ENCODE measurements at regions not wholly inside any gene's neighbourhood (a gene's known extent, or its start where the extent isn't known, plus 50 kb on each side); places are given as distances from the start of the nearest gene placed in this dataset.
"Not testable (repeated sequence)": the region's sequence is repeated elsewhere in the genome, so short reads cannot be mapped to it uniquely, and the experiment has no call there.

DNA sequence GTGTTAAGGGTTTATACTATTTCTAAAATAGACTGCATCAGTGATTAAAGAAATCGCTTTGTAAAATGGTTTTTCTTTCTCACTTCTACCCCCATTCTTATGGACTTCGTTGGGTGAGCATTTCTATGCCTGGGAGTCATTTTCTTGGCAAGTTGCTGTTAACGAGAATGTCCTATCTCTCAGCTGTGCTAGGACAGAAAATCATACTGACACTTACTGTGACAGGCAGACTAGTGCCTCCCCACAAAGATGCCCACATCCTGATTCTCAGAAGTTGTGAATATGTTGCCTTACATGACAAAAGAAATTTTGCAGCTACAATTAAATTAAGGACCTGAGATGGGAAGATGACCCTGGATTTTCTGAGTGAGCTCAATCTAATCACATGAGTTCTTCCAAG lies 65.1 kb upstream of the NMUR2 start:
- Histone ChIP-seq H3K27me3 (no peaks in the 10 kb centered on the region), H3K36me3 (no peaks in the 10 kb centered on the region), H3K9me3 (no peaks in the 10 kb centered on the region), H3K4me1 (no peaks in the 10 kb centered on the region), H3K27ac (no peak overlapping the region), H3K4me3 (no peak overlapping the region)
- DNase-seq (ENCODE audit: low spot score in 2 of 2), result no peak
- TF ChIP-seq EP300 (IDR thresholded peaks at IDR 0.05) (no peak), POLR2A (IDR thresholded peaks at IDR 0.05) (no peak)
- TF ChIP-seq, protein P1, sequence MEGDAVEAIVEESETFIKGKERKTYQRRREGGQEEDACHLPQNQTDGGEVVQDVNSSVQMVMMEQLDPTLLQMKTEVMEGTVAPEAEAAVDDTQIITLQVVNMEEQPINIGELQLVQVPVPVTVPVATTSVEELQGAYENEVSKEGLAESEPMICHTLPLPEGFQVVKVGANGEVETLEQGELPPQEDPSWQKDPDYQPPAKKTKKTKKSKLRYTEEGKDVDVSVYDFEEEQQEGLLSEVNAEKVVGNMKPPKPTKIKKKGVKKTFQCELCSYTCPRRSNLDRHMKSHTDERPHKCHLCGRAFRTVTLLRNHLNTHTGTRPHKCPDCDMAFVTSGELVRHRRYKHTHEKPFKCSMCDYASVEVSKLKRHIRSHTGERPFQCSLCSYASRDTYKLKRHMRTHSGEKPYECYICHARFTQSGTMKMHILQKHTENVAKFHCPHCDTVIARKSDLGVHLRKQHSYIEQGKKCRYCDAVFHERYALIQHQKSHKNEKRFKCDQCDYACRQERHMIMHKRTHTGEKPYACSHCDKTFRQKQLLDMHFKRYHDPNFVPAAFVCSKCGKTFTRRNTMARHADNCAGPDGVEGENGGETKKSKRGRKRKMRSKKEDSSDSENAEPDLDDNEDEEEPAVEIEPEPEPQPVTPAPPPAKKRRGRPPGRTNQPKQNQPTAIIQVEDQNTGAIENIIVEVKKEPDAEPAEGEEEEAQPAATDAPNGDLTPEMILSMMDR (IDR thresholded peaks at IDR 0.05), result no peak
- WGBS, 2 donors, result 74 to 75% methylated on average over 3 of the region's 3 CpGs

DNA sequence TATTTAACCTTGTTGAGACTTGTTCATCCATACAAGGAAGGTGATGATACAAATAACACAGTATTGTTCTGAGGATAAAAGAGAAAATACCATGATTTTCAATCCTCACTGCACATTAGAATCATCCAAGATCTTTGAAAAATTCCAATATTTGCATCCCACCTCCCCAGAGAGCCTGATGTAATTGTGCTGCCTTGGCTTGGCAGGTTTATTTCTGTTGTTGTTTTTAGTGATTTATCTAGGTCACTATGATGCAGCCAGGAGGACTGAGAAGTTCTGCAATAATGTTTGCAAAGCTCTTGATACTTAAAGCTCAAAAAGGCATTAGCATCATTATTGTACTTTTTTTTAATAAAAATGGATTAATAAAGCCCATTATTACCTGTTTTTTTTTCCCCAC lies 67.0 kb upstream of the NMUR2 start:
- Histone ChIP-seq H3K27ac (no peak overlapping the region), H3K9me3 (no peaks in the 10 kb centered on the region), H3K27me3 (no peaks in the 10 kb centered on the region), H3K4me3 (no peak overlapping the region), H3K36me3 (no peaks in the 10 kb centered on the region), H3K4me1 (no peaks in the 10 kb centered on the region)
- TF ChIP-seq, protein P1 (IDR thresholded peaks at IDR 0.05), result no peak
- TF ChIP-seq EP300 (IDR thresholded peaks at IDR 0.05), result no peak
- no peak for TF ChIP-seq POLR2A (IDR thresholded peaks at IDR 0.05)
- DNase-seq (ENCODE audit: low spot score in 2 of 2), result no peak

DNA sequence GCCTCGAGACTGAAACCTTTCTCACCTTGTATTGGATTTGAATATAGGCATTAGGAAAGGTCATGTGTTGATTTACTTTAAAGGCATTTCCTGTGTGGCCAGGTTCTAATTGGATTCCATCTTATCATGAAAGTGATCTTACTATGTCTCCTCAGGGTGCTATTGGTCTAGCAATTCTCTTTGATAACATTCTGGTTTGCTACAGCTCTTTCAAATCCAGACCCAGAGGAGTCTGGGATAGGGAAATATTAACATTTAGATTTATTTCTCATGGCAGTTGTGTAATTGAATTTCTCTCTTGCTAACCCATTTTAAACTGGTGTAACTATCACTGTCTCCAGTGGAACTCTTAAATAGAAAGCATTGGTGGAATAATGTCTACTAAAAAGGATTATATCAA lies 69.9 kb upstream of the NMUR2 start:
- Histone ChIP-seq H3K9me3 (no peaks in the 10 kb centered on the region), H3K4me3 (no peak overlapping the region), H3K36me3 (no peaks in the 10 kb centered on the region), H3K27ac (no peak overlapping the region), H3K27me3 (no peaks in the 10 kb centered on the region), H3K4me1 (no peaks in the 10 kb centered on the region)
- TF ChIP-seq POLR2A (IDR thresholded peaks at IDR 0.05) (no peak), EP300 (IDR thresholded peaks at IDR 0.05) (no peak)
- TF ChIP-seq, protein P1 (IDR thresholded peaks at IDR 0.05), result no peak
- WGBS, 2 donors, result 61 to 67% methylated on average over 1 of the region's 1 CpG
- DNase-seq (ENCODE audit: low spot score in 2 of 2), result no peak

DNA sequence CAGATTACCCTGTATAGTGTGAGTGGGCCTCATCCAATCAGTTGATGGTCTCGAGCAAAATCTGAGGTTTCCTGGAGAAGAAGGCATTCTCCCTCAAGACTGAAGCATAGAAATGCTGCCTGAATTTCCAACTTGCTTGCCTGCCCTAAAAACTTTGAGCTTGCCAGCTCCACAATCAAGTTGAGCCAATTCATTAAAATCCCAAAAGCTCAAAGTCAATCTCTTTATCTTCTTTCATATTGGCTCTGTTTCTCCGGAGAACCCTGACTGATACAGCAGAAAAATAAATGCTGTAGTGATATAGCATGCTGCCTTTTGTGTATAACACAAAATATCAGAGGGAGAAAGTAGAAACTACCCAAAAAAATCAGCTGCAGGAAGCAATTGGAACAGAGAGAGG lies 72.5 kb upstream of the NMUR2 start:
- no peak overlapping the region for H3K4me3 ChIP-seq
- no peak for DNase-seq (ENCODE audit: low spot score in 2 of 2)
- H3K27ac ChIP-seq, result no peak overlapping the region
- no peak for TF ChIP-seq EP300 (IDR thresholded peaks at IDR 0.05)
- TF ChIP-seq, protein P1 (IDR thresholded peaks at IDR 0.05), result no peak
- no peak for TF ChIP-seq POLR2A (IDR thresholded peaks at IDR 0.05)
- 75 to 78% methylated on average over 2 of the region's 2 CpGs for WGBS, 2 donors
- H3K27me3 ChIP-seq, result no peaks in the 10 kb centered on the region
- no peaks in the 10 kb centered on the region for H3K9me3 ChIP-seq
- H3K36me3 ChIP-seq, result no peaks in the 10 kb centered on the region
- H3K4me1 ChIP-seq, result no peaks in the 10 kb centered on the region

DNA sequence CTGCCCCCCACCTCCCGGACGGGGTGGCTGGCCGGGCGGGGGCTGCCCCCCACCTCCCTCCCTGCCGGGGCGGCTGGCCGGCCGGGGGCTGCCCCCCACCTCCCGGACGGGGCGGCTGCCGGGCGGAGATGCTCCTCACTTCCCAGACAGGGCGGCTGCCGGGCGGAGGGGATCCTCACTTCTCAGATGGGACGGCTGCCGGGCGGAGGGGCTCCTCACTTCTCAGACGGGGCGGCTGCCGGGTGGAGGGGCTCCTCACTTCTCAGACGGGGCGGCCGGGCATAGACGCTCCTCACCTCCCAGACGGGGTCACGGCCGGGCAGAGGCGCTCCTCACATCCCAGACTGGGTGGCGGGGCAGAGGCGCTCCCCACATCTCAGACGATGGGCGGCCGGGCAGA lies 74.8 kb upstream of the NMUR2 start:
- DNase-seq (ENCODE audit: low spot score in 2 of 2); H3K27ac ChIP-seq; H3K36me3 ChIP-seq; H3K9me3 ChIP-seq; H3K27me3 ChIP-seq; H3K4me1 ChIP-seq; H3K4me3 ChIP-seq: not testable (repeated sequence)
- WGBS, 2 donors, result 70 to 93% methylated on average over 2 to 11 of the region's 35 CpGs

DNA sequence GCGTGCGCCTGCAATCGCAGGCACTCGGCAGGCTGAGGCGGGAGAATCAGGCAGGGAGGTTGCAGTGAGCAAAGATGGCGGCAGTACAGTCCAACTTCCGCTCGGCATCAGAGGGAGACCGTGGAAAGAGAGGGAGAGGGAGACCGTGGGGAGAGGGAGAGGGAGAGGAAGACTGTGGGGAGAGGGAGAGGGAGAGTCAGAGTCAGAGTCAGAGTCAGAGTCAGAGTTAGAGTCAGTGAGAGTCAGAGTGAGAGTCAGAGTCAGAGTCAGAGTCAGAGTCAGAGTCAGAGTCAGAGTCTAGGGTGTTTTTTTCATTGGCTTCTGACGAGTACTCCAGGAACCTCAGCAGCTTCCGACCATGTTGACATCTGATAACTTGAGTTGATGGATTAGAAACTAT lies 75.6 kb upstream of the NMUR2 start:
- not testable (repeated sequence) for H3K27ac ChIP-seq; H3K4me1 ChIP-seq; H3K4me3 ChIP-seq; DNase-seq (ENCODE audit: low spot score in 2 of 2); H3K27me3 ChIP-seq; H3K9me3 ChIP-seq; H3K36me3 ChIP-seq
- WGBS, 2 donors, result 94 to 95% methylated on average over 12 of the region's 12 CpGs
